Prostate gland (tissue), 2 donors: ENCODE measurements at regions not wholly inside any gene's neighbourhood (a gene's known extent, or its start where the extent isn't known, plus 50 kb on each side); places are given as distances from the start of the nearest gene placed in this dataset.

Experiments
- DNase-seq: peaks from one replicate; pipeline ENCODE4 v3.0.0-alpha.2; 2019; ENCODE audit warnings: low spot score
- H3K27ac ChIP-seq, 2 donors: fragments of 200-600 bp; sonication (generic); 2 replicates each; pipeline ENCODE4 v1.5.1; 2017 to 2019
- H3K27me3 ChIP-seq: fragments of 200-600 bp; sonication (generic); replicated peaks from 2 replicates; pipeline ENCODE4 v1.5.1; 2019; ENCODE audit not compliant: insufficient read depth
- H3K36me3 ChIP-seq, 2 donors: fragments of 200-600 bp; sonication (generic); 1 replicate in 1 of 2; 2 replicates in 1 of 2; pipeline versions ENCODE4 v1.5.1 to v1.8.1; 2017 to 2019
- H3K4me1 ChIP-seq: fragments of 200-600 bp; sonication (generic); replicated peaks from 2 replicates; pipeline ENCODE4 v1.5.1; 2019
- H3K4me3 ChIP-seq, 2 donors: fragments of 200-600 bp; sonication (generic); 2 replicates each; pipeline ENCODE4 v1.5.1; 2017 to 2019
- H3K9me3 ChIP-seq: fragments of 200-600 bp; sonication (generic); 2 replicates; pipeline ENCODE4 v1.5.1; 2017
- CTCF ChIP-seq, 4 experiments: fragments of 200-600 bp in 2 of 4; fragments of 450-650 bp in 2 of 4; sonication (generic) in 2 of 4; IDR thresholded peaks; 1 replicate in 3 of 4; 2 replicates in 1 of 4; pipeline ENCODE4 v1.5.1; 2016 to 2019; ENCODE audit warnings: antibody characterized with exemption in 4 of 4, mild to moderate bottlenecking in 2 of 4, moderate library complexity in 2 of 4
- POLR2A ChIP-seq: fragments of 450-650 bp; IDR thresholded peaks from one replicate; pipeline ENCODE4 v1.6.1; 2016; ENCODE audit warnings: antibody characterized with exemption, mild to moderate bottlenecking
- POLR2AphosphoS5 ChIP-seq: sonication (generic); formaldehyde crosslinking; IDR thresholded peaks from one replicate; pipeline ENCODE4 v1.6.1; 2017; ENCODE audit warnings: antibody characterized with exemption
- WGBS: methylation state at CpG from one replicate; pipeline ENCODE4 v1.1.5; 2018; 5-methylcytosine and 5-hydroxymethylcytosine counted together
- intact Hi-C: fragments of 100-400 bp; cut with DNase I; formaldehyde crosslinking; loops from one replicate; pipeline ENCODE4 v1.14.2; 2022

GRCh38 chr1:87785386-87785785 lies 456.7 kb downstream of the LMO4 start:
- Histone ChIP-seq H3K27ac (no peak overlapping the region), H3K9me3 (no peaks in the 10 kb centered on the region), H3K4me1 (no peaks in the 10 kb centered on the region), H3K4me3 (no peak overlapping the region), H3K27me3 (no peaks in the 10 kb centered on the region), H3K36me3 (no peaks in the 10 kb centered on the region)
- intact Hi-C loops, result no loop called here
- DNase-seq, result no peak
- 76% methylated on average over 1 of the region's 1 CpG for WGBS
- no peak for TF ChIP-seq CTCF (IDR thresholded peaks at IDR 0.05)
- no peak for TF ChIP-seq POLR2AphosphoS5
- TF ChIP-seq POLR2A, result no peak

- TF ChIP-seq CTCF (IDR thresholded peaks at IDR 0.05), result no peak
- TF ChIP-seq POLR2A, result no peak
- TF ChIP-seq POLR2AphosphoS5, result no peak
- Histone ChIP-seq H3K27me3 (no peaks in the 10 kb centered on the region), H3K4me1 (no peaks in the 10 kb centered on the region), H3K36me3 (no peaks in the 10 kb centered on the region), H3K9me3 (no peaks in the 10 kb centered on the region), H3K27ac (no peak overlapping the region), H3K4me3 (no peak overlapping the region)
- intact Hi-C loops, result no loop called here
- 81% methylated on average over 1 of the region's 1 CpG for WGBS
- DNase-seq, result no peak
These were observed 457.5 kb downstream of the LMO4 start for GRCh38 chr1:87786229-87786628.

- WGBS, result 91% methylated on average over 5 of the region's 5 CpGs
- TF ChIP-seq CTCF (IDR thresholded peaks at IDR 0.05) (no peak), POLR2AphosphoS5 (no peak), POLR2A (no peak)
- Histone ChIP-seq H3K27me3 (no peaks in the 10 kb centered on the region), H3K4me1 (no peaks in the 10 kb centered on the region), H3K27ac (no peak overlapping the region), H3K9me3 (no peaks in the 10 kb centered on the region), H3K4me3 (no peak overlapping the region), H3K36me3 (no peaks in the 10 kb centered on the region)
- intact Hi-C loops, result no loop called here
- DNase-seq, result no peak
These were observed 458.3 kb downstream of the LMO4 start for GRCh38 chr1:87786861-87787545.

GRCh38 chr1:87787551-87787950 lies 458.9 kb downstream of the LMO4 start:
- Histone ChIP-seq H3K36me3 (no peaks in the 10 kb centered on the region), H3K4me1 (no peaks in the 10 kb centered on the region), H3K27ac (no peak overlapping the region), H3K27me3 (no peaks in the 10 kb centered on the region), H3K4me3 (no peak overlapping the region), H3K9me3 (no peaks in the 10 kb centered on the region)
- TF ChIP-seq POLR2A (no peak), POLR2AphosphoS5 (no peak), CTCF (IDR thresholded peaks at IDR 0.05) (no peak)
- WGBS, result 57% methylated on average over 3 of the region's 3 CpGs
- intact Hi-C loops, result no loop called here
- no peak for DNase-seq

- Histone ChIP-seq H3K27ac (no peak overlapping the region), H3K27me3 (no peaks in the 10 kb centered on the region), H3K4me1 (no peaks in the 10 kb centered on the region), H3K4me3 (no peak overlapping the region), H3K36me3 (no peaks in the 10 kb centered on the region), H3K9me3 (no peaks in the 10 kb centered on the region)
- intact Hi-C loops, result no loop called here
- no peak for DNase-seq
- 62% methylated on average over 2 of the region's 2 CpGs for WGBS
- TF ChIP-seq POLR2AphosphoS5 (no peak), CTCF (IDR thresholded peaks at IDR 0.05) (no peak), POLR2A (no peak)
These were observed 462.1 kb downstream of the LMO4 start for GRCh38 chr1:87790756-87791155.
